Lung (tissue), 11 donors: ENCODE measurements at regions not wholly inside any gene's neighbourhood (a gene's known extent, or its start where the extent isn't known, plus 50 kb on each side); places are given as distances from the start of the nearest gene placed in this dataset.

Experiments
- ATAC-seq: fragments of 200-7000 bp; cut with Tn5 transposase; one replicate; pipeline ENCODE4 v1.9.1; 2020; ENCODE audit warnings: moderate number of reproducible peaks; ENCODE audit not compliant: insufficient read depth, low FRiP score
- DNase-seq, 3 donors: peaks; one replicate each; pipeline ENCODE4 v3.0.0-alpha.2; 2013 to 2017
- H3K27ac ChIP-seq, 2 donors: one replicate each; pipeline ENCODE4 v1.5.1; 2013; ENCODE audit warnings: mild to moderate bottlenecking in 2 of 2, moderate library complexity in 2 of 2, control low read depth in 1 of 2, inconsistent platforms in 1 of 2, low read depth in 1 of 2, low read length in 1 of 2
- H3K27me3 ChIP-seq, 3 donors: one replicate each; pipeline ENCODE4 v1.5.1; 2013; ENCODE audit warnings: low read length in 2 of 3; ENCODE audit not compliant: control insufficient read depth in 3 of 3, insufficient read depth in 3 of 3
- H3K36me3 ChIP-seq, 4 donors: one replicate each; pipeline ENCODE4 v1.5.1; 2013; ENCODE audit warnings: low read length in 4 of 4, mild to moderate bottlenecking in 1 of 4, moderate library complexity in 1 of 4; ENCODE audit not compliant: control insufficient read depth in 4 of 4, insufficient read depth in 4 of 4
- H3K4me1 ChIP-seq, 5 donors: one replicate each; pipeline ENCODE4 v1.5.1; 2013; ENCODE audit warnings: low read length in 5 of 5, mild to moderate bottlenecking in 2 of 5, moderate library complexity in 1 of 5; ENCODE audit not compliant: control insufficient read depth in 5 of 5, insufficient read depth in 5 of 5
- H3K4me3 ChIP-seq: one replicate; pipeline ENCODE4 v1.5.1; 2013; ENCODE audit warnings: mild to moderate bottlenecking, control low read depth, moderate library complexity
- H3K9ac ChIP-seq, 2 donors: one replicate each; pipeline ENCODE4 v1.5.1; 2013; ENCODE audit warnings: low read length in 2 of 2, control low read depth in 1 of 2; ENCODE audit not compliant: insufficient read depth in 1 of 2
- H3K9me3 ChIP-seq, 4 donors: one replicate each; pipeline ENCODE4 v1.5.1; 2013; ENCODE audit warnings: low read length in 3 of 4, mild to moderate bottlenecking in 1 of 4, moderate library complexity in 1 of 4; ENCODE audit not compliant: control insufficient read depth in 4 of 4, insufficient read depth in 3 of 4
- WGBS, 2 donors: extraction: QIAGEN DNeasy Blood & Tissue Kit; methylation state at CpG; one replicate each; pipeline ENCODE4 v1.1.7; 2013; 5-methylcytosine and 5-hydroxymethylcytosine counted together
- TF ChIP-seq, protein P1 (sequence below): IDR thresholded peaks from 2 replicates; pipeline ENCODE4 v1.5.1; 2012; ENCODE audit warnings: mild to moderate bottlenecking; ENCODE audit errors: control extremely low read depth, extremely low read depth
- donor health status: control.
- donor health status: control.
- donor health status: Bipolar disorder and iron deficiency.
- donor health status: healthy.
- donor health status: DM: yes; HTN: yes; CAD: no.

DNA sequence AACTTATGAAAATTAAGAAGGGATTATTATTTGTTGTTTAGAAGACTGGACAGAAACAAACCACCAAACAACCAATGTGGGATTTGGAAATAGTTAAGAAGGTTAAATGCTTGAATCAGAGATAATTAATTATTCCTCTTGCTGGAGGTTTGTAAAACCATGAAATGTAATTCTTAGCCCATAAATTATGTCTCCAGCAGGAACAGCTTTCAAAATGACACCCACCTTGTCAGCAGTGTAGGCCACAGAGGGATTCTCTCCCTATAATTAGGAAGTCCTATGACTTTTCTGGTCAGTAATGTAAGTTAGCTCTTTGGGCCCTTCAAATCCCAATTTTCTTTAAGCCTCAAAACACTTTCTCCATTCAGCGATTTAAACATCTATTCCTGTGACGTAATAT, 63.3 kb downstream of the DRD1 start:
- Histone ChIP-seq H3K4me1 (no peaks in the 10 kb centered on the region), H3K9ac (no peak overlapping the region), H3K9me3 (no peaks in the 10 kb centered on the region), H3K4me3 (no peak overlapping the region), H3K27me3 (no peaks in the 10 kb centered on the region), H3K27ac (no peak overlapping the region), H3K36me3 (no peaks in the 10 kb centered on the region)
- ATAC-seq: no peak
- DNase-seq: no peak
- TF ChIP-seq, protein P1, sequence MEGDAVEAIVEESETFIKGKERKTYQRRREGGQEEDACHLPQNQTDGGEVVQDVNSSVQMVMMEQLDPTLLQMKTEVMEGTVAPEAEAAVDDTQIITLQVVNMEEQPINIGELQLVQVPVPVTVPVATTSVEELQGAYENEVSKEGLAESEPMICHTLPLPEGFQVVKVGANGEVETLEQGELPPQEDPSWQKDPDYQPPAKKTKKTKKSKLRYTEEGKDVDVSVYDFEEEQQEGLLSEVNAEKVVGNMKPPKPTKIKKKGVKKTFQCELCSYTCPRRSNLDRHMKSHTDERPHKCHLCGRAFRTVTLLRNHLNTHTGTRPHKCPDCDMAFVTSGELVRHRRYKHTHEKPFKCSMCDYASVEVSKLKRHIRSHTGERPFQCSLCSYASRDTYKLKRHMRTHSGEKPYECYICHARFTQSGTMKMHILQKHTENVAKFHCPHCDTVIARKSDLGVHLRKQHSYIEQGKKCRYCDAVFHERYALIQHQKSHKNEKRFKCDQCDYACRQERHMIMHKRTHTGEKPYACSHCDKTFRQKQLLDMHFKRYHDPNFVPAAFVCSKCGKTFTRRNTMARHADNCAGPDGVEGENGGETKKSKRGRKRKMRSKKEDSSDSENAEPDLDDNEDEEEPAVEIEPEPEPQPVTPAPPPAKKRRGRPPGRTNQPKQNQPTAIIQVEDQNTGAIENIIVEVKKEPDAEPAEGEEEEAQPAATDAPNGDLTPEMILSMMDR: no peak
- WGBS, 2 donors: 92 to 93% methylated on average over 2 of the region's 2 CpGs

DNA sequence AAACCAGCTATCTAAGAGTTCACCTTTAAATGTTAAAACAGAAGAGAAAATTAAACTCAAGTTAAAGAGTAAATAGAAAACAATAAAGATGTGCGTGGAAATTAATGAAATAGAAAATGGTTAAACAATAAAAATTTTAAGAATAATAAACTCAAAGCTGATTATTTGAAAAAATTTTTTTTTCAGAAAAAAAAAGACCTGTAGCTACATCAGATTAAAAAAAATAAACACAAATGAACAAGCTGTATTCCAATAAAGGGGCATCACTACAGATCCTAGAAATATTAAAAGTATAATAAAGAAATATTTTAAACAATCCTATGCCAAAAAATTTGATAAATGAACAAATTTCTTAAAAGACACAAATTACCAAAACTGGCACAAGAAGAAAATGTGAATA, 64.1 kb downstream of the DRD1 start:
- 0 to 46% methylated on average over 1 of the region's 1 CpG for WGBS, 2 donors
- Histone ChIP-seq H3K36me3 (no peaks in the 10 kb centered on the region), H3K27ac (no peak overlapping the region), H3K9me3 (no peaks in the 10 kb centered on the region), H3K27me3 (no peaks in the 10 kb centered on the region), H3K4me1 (no peaks in the 10 kb centered on the region), H3K4me3 (no peak overlapping the region), H3K9ac (no peak overlapping the region)
- ATAC-seq: no peak
- DNase-seq: no peak
- TF ChIP-seq, protein P1: no peak

- Histone ChIP-seq H3K9ac (no peak overlapping the region), H3K36me3 (no peaks in the 10 kb centered on the region), H3K4me3 (no peak overlapping the region), H3K27me3 (no peaks in the 10 kb centered on the region), H3K9me3 (no peaks in the 10 kb centered on the region), H3K27ac (no peak overlapping the region), H3K4me1 (no peaks in the 10 kb centered on the region)
- 20 to 26% methylated on average over 5 of the region's 5 CpGs for WGBS, 2 donors
- TF ChIP-seq, protein P1: no peak
- ATAC-seq (no peak), DNase-seq (peak in 1 of 3 donors; percentile 20)
Observed at GRCh38 chr5:175378444-175379028, 65.4 kb downstream of the DRD1 start.

DNA sequence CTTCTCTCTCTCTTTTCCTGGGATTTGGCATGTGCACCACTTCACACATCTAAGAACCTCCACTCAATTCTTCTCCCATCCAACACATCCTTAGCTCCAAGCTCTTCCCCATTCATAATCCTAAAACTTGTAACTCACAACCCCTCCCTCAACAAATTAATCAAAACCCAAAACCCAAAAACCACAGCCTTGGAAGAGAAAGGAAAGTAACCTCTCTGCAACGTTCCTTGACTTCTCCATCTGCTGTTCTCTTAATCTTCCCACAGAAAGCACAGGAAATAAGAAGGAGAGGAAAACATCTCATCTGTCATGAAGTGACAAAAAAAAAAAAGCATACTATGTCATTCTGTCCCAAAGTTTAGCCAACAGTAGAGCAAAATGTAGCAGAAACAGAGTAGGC, 66.2 kb downstream of the DRD1 start:
- Histone ChIP-seq H3K9ac (no peak overlapping the region), H3K9me3 (no peaks in the 10 kb centered on the region), H3K36me3 (no peaks in the 10 kb centered on the region), H3K4me3 (no peak overlapping the region), H3K4me1 (no peaks in the 10 kb centered on the region), H3K27me3 (no peaks in the 10 kb centered on the region), H3K27ac (no peak overlapping the region)
- DNase-seq: no peak
- ATAC-seq: no peak
- TF ChIP-seq, protein P1: no peak
- WGBS, 2 donors: 6 to 14% methylated on average over 1 of the region's 1 CpG
